ENCODE measurements at regions not wholly inside any gene's neighbourhood (a gene's known extent, or its start where the extent isn't known, plus 50 kb on each side); places are given as distances from the start of the nearest gene placed in this dataset.

DNA sequence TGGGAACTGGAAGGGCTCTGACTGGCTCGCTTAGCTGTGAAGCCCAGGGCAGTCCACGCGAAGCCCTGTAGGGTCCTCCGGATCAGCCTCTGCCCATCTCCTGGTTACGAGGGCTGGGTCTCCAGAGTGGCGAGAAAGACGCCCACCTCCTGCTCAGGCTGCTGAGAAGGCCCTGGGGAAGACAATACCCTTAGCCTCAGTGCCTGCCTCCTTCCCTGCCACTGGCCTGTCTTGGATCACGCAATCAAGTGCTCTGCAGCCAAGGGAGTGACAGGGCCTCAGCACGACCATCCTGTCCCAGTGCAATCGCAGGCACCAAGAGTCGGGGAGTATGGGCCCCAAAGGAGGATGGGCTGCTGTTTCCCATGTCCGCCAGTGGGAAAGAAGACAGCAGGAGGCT is 165.7 kb upstream of the GLI2 start:
- no peak overlapping the region for H3K27ac ChIP-seq
- H3K9me2 ChIP-seq (replicated peaks; ENCODE audit: insufficient read depth) = no peaks in the 10 kb centered on the region
- peaks cover 5% of the 10 kb centered on the region for H3K27me3 ChIP-seq
- no peaks in the 10 kb centered on the region for H3K36me3 ChIP-seq (replicated peaks; ENCODE audit: insufficient read depth, low read depth)
- H3K4me2 ChIP-seq = no peak overlapping the region
- TF ChIP-seq EZH2 (IDR thresholded peaks at IDR 0.05; ENCODE audit: borderline replicate concordance) (no peak), EZH2phosphoT487 (IDR thresholded peaks at IDR 0.05; ENCODE audit: low read depth, severe bottlenecking, unreplicated experiment) (no peak)
- TF ChIP-seq, protein P1, sequence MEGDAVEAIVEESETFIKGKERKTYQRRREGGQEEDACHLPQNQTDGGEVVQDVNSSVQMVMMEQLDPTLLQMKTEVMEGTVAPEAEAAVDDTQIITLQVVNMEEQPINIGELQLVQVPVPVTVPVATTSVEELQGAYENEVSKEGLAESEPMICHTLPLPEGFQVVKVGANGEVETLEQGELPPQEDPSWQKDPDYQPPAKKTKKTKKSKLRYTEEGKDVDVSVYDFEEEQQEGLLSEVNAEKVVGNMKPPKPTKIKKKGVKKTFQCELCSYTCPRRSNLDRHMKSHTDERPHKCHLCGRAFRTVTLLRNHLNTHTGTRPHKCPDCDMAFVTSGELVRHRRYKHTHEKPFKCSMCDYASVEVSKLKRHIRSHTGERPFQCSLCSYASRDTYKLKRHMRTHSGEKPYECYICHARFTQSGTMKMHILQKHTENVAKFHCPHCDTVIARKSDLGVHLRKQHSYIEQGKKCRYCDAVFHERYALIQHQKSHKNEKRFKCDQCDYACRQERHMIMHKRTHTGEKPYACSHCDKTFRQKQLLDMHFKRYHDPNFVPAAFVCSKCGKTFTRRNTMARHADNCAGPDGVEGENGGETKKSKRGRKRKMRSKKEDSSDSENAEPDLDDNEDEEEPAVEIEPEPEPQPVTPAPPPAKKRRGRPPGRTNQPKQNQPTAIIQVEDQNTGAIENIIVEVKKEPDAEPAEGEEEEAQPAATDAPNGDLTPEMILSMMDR (IDR thresholded peaks at IDR 0.05; ENCODE audit: poor library complexity) = no peak
- WGBS (ENCODE audit: low lambda C conversion rate, missing lambda C conversion rate) = 95% methylated on average over 12 of the region's 12 CpGs
- H3K79me2 ChIP-seq = no peaks in the 10 kb centered on the region
- DNase-seq (ENCODE audit: low spot score) = no peak
- H3K9me3 ChIP-seq (ENCODE audit: low read depth) = no peaks in the 10 kb centered on the region
- H3K4me3 ChIP-seq = no peak overlapping the region
- H4K20me1 ChIP-seq (ENCODE audit: insufficient read depth, poor library complexity, severe bottlenecking) = no peaks in the 10 kb centered on the region
- peaks cover 26% of the 10 kb centered on the region for H3K4me1 ChIP-seq (ENCODE audit: insufficient read depth)
- H2AFZ ChIP-seq = no peak overlapping the region

DNA sequence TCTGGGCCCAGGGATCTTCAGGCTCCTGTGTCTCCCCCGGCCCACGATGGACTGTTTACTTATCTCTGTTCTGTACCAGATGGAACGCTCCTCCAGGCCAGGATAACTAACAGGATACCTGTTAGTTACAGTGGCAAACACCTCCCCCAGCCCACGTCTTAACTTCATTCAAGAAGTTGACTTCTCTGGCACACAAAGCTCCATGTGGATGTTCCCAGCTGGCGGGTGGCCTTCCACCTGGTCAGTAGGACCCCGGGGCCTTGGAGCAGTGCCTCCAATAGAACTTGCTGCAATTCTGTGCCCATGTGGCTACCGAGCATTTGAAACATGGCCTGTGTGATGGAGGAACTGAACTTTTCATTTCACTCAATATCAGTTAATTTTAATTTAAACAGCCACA is 165.1 kb upstream of the GLI2 start:
- Histone ChIP-seq H3K4me1 (ENCODE audit: insufficient read depth) (peaks cover 20% of the 10 kb centered on the region), H3K36me3 (replicated peaks; ENCODE audit: insufficient read depth, low read depth) (no peaks in the 10 kb centered on the region), H3K9me3 (ENCODE audit: low read depth) (no peaks in the 10 kb centered on the region), H3K9me2 (replicated peaks; ENCODE audit: insufficient read depth) (no peaks in the 10 kb centered on the region), H2AFZ (no peak overlapping the region), H3K4me3 (no peak overlapping the region), H3K4me2 (no peak overlapping the region), H3K27ac (no peak overlapping the region), H3K79me2 (no peaks in the 10 kb centered on the region), H3K27me3 (peaks cover 5% of the 10 kb centered on the region), H4K20me1 (ENCODE audit: insufficient read depth, poor library complexity, severe bottlenecking) (no peaks in the 10 kb centered on the region)
- DNase-seq (ENCODE audit: low spot score) = no peak
- 76% methylated on average over 7 of the region's 7 CpGs for WGBS (ENCODE audit: low lambda C conversion rate, missing lambda C conversion rate)
- TF ChIP-seq, protein P1 (IDR thresholded peaks at IDR 0.05; ENCODE audit: poor library complexity) = no peak
- no peak for TF ChIP-seq EZH2 (IDR thresholded peaks at IDR 0.05; ENCODE audit: borderline replicate concordance)
- TF ChIP-seq EZH2phosphoT487 (IDR thresholded peaks at IDR 0.05; ENCODE audit: low read depth, severe bottlenecking, unreplicated experiment) = no peak

DNA sequence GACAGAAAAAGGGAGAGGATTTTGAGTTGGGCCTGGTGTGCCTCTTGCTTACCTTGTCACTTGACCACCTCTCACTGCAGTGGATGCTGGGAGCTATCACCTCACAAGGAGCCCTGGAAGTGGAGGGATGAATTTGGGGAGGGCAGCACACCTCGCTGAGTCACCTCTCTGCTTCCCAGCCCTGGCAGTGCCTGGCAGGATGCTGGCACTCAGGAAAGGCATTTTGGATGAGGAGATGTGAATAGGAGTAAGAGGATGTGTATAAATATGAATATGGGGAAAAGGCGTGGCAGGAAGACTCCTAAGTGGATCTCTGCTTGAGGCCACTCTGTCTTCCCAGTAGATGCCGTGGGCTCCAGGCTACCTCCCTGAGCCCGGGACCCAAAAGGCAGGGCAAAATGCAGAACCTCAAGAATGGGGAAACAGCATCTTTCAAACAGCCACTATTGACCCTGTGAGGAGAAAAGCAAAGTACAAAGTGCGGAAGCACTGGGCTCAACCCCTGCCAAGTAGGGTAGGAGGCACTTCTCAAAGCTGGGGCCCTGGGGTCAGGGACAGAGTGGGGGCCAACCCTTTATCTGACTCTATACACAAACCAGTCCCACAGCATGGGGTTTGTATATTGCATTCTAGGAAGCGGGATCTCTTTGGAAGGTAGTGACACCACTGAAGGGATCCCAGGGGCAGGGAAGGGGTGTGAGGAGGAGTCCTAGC is 164.5 kb upstream of the GLI2 start:
- peaks cover 14% of the 10 kb centered on the region for H3K4me1 ChIP-seq (ENCODE audit: insufficient read depth)
- H3K9me2 ChIP-seq (replicated peaks; ENCODE audit: insufficient read depth) = no peaks in the 10 kb centered on the region
- H4K20me1 ChIP-seq (ENCODE audit: insufficient read depth, poor library complexity, severe bottlenecking) = no peaks in the 10 kb centered on the region
- WGBS (ENCODE audit: low lambda C conversion rate, missing lambda C conversion rate) = 78% methylated on average over 6 of the region's 6 CpGs
- no peak overlapping the region for H3K27ac ChIP-seq
- TF ChIP-seq EZH2phosphoT487 (IDR thresholded peaks at IDR 0.05; ENCODE audit: low read depth, severe bottlenecking, unreplicated experiment) (no peak), EZH2 (IDR thresholded peaks at IDR 0.05; ENCODE audit: borderline replicate concordance) (no peak)
- TF ChIP-seq, protein P1 (IDR thresholded peaks at IDR 0.05; ENCODE audit: poor library complexity) = no peak
- H2AFZ ChIP-seq = no peak overlapping the region
- peaks cover 7% of the 10 kb centered on the region for H3K27me3 ChIP-seq
- H3K4me2 ChIP-seq = no peak overlapping the region
- DNase-seq (ENCODE audit: low spot score) = no peak
- no peaks in the 10 kb centered on the region for H3K36me3 ChIP-seq (replicated peaks; ENCODE audit: insufficient read depth, low read depth)
- H3K4me3 ChIP-seq = no peak overlapping the region
- no peaks in the 10 kb centered on the region for H3K79me2 ChIP-seq
- H3K9me3 ChIP-seq (ENCODE audit: low read depth) = no peaks in the 10 kb centered on the region

Measured in hepatocyte (in vitro differentiated cells).